SK-N-SH (cell line): ENCODE measurements at regions not wholly inside any gene's neighbourhood (a gene's known extent, or its start where the extent isn't known, plus 50 kb on each side); places are given as distances from the start of the nearest gene placed in this dataset.

ENCODE experiments used
- CTCF ChIA-PET: fragments of 300-600, 350-600 bp; formaldehyde crosslinking; extraction: SDS; loops from one replicate; lab custom pipeline; 2021; lab: Yijun Ruan, JAX
- POLR2A ChIA-PET: fragments of 350-600 bp; sonication (Branson Sonifier 250); formaldehyde crosslinking; extraction: SDS; loops from one replicate; lab custom pipeline; 2020; ENCODE audit warnings: antibody characterized with exemption, inconsistent platforms; lab: Yijun Ruan, JAX
- DNase-seq: peaks from one replicate; pipeline ENCODE4 v3.0.0; 2012
- H2AFZ ChIP-seq: fragments of 200-600 bp; sonication (generic); 2 replicates; pipeline ENCODE4 v1.8.1; 2016; ENCODE audit warnings: antibody characterized with exemption, mild to moderate bottlenecking, low read depth
- H3F3A ChIP-seq: fragments of 200-600 bp; sonication (generic); replicated peaks from 2 replicates; pipeline ENCODE3; 2016; ENCODE audit warnings: antibody characterized with exemption, mild to moderate bottlenecking; ENCODE audit not compliant: insufficient read depth
- H3K27ac ChIP-seq, 2 experiments: fragments of 200-500 bp in 1 of 2; fragments of 200-600 bp in 1 of 2; sonication (Bioruptor generic) in 1 of 2; sonication (generic), shearing (Covaris generic) in 1 of 2; 2 replicates each; pipeline versions ENCODE4 v1.5.1 to v1.6.1; 2014 to 2016; ENCODE audit warnings: low read depth in 2 of 2, inconsistent platforms in 1 of 2, low read length in 1 of 2, mild to moderate bottlenecking in 1 of 2, mixed read lengths in 1 of 2
- H3K27me3 ChIP-seq: fragments of 200-600 bp; sonication (generic), shearing (Covaris generic); 2 replicates; pipeline ENCODE4 v1.6.1; 2016; ENCODE audit warnings: mixed run types; ENCODE audit not compliant: insufficient read depth
- H3K36me3 ChIP-seq, 2 experiments: fragments of 200-500 bp in 1 of 2; fragments of 200-600 bp in 1 of 2; sonication (Bioruptor generic) in 1 of 2; sonication (generic) in 1 of 2; replicated peaks in 1 of 2; 2 replicates each; pipeline versions ENCODE3 to v1.5.1; 2014 to 2016; ENCODE audit warnings: low read length in 1 of 2, mild to moderate bottlenecking in 1 of 2; ENCODE audit not compliant: insufficient read depth in 2 of 2, control insufficient read depth in 1 of 2
- H3K4me1 ChIP-seq, 2 experiments: fragments of 200-500 bp in 1 of 2; fragments of 200-600 bp in 1 of 2; sonication (Bioruptor generic) in 1 of 2; sonication (generic), shearing (Covaris generic) in 1 of 2; 2 replicates each; pipeline versions ENCODE4 v1.5.1 to v1.6.1; 2014 to 2016; ENCODE audit warnings: low read depth in 1 of 2, low read length in 1 of 2, mixed run types in 1 of 2; ENCODE audit not compliant: insufficient read depth in 2 of 2, control insufficient read depth in 1 of 2
- H3K4me2 ChIP-seq: fragments of 200-600 bp; sonication (generic), shearing (Covaris generic); 2 replicates; pipeline ENCODE4 v1.6.1; 2017; ENCODE audit warnings: mixed run types
- H3K4me3 ChIP-seq, 2 experiments: fragments of 200-500 bp in 1 of 2; fragments of 200-600 bp in 1 of 2; sonication (Bioruptor generic) in 1 of 2; sonication (generic), shearing (Covaris generic) in 1 of 2; 2 replicates each; pipeline versions ENCODE4 v1.5.1 to v1.8.1; 2014 to 2016; ENCODE audit warnings: low read depth in 2 of 2, inconsistent platforms in 1 of 2, low read length in 1 of 2, mild to moderate bottlenecking in 1 of 2, mixed read lengths in 1 of 2, moderate library complexity in 1 of 2
- H3K79me2 ChIP-seq: fragments of 200-600 bp; sonication (generic); 2 replicates; pipeline ENCODE4 v1.8.1; 2017; ENCODE audit warnings: mild to moderate bottlenecking; ENCODE audit not compliant: insufficient read depth
- H3K9ac ChIP-seq: fragments of 200-600 bp; sonication (generic); 2 replicates; pipeline ENCODE4 v1.6.1; 2017; ENCODE audit warnings: mixed run types
- H3K9me2 ChIP-seq: fragments of 200-600 bp; sonication (generic); 2 replicates; pipeline ENCODE4 v1.6.1; 2017; ENCODE audit warnings: mixed run types
- H3K9me3 ChIP-seq: fragments of 200-600 bp; sonication (generic); 2 replicates; pipeline ENCODE4 v1.6.1; 2017; ENCODE audit warnings: mixed run types, mild to moderate bottlenecking, moderate library complexity
- H4K20me1 ChIP-seq: fragments of 200-600 bp; sonication (generic); 2 replicates; pipeline ENCODE4 v1.6.1; 2017; ENCODE audit warnings: mild to moderate bottlenecking, mixed run types; ENCODE audit not compliant: insufficient read depth
- CHD2 ChIP-seq: fragments of 150-350 bp; IDR thresholded peaks from 2 replicates; pipeline ENCODE4 v1.6.1; 2018; ENCODE audit warnings: low read length; ENCODE audit not compliant: partially characterized antibody
- ELF1 ChIP-seq: IDR thresholded peaks from 2 replicates; pipeline ENCODE4 v1.4.0; 2012
- EP300 ChIP-seq, 2 experiments: IDR thresholded peaks; 2 replicates each; pipeline versions ENCODE4 v1.4.0 to v1.6.1; 2012; ENCODE audit warnings: borderline replicate concordance in 1 of 2, low read depth in 1 of 2, low read length in 1 of 2
- EZH2phosphoT487 ChIP-seq: fragments of 200-600 bp; sonication (generic); IDR thresholded peaks from 2 replicates; pipeline ENCODE4 v1.6.1; 2017; ENCODE audit warnings: low read depth, mixed run types, mild to moderate bottlenecking, antibody characterized with exemption, moderate library complexity, borderline replicate concordance
- FOSL2 ChIP-seq: IDR thresholded peaks from 2 replicates; pipeline ENCODE4 v1.4.0; 2012; ENCODE audit warnings: low read depth, mild to moderate bottlenecking, moderate library complexity, borderline replicate concordance
- FOXM1 ChIP-seq: IDR thresholded peaks from 2 replicates; pipeline ENCODE4 v1.4.0; 2012; ENCODE audit warnings: low read depth, mild to moderate bottlenecking
- JUND ChIP-seq: IDR thresholded peaks from 2 replicates; pipeline ENCODE4 v1.4.0; 2012
- MEF2A ChIP-seq: IDR thresholded peaks from 2 replicates; pipeline ENCODE4 v1.4.0; 2012; ENCODE audit warnings: low read depth, borderline replicate concordance
- NFIC ChIP-seq: IDR thresholded peaks from 2 replicates; pipeline ENCODE4 v1.4.0; 2012; ENCODE audit warnings: borderline replicate concordance
- NRF1 ChIP-seq: IDR thresholded peaks from 2 replicates; pipeline ENCODE4 v1.6.1; 2012; ENCODE audit warnings: low read depth, mild to moderate bottlenecking, low read length
- POLR2AphosphoS5 ChIP-seq: IDR thresholded peaks from 2 replicates; pipeline ENCODE4 v1.6.1; 2012; ENCODE audit warnings: low read depth, low read length
- RCOR1 ChIP-seq: fragments of 150-350 bp; IDR thresholded peaks from 2 replicates; pipeline ENCODE4 v1.6.1; 2017; ENCODE audit warnings: antibody characterized with exemption, low read length
- RFX5 ChIP-seq: IDR thresholded peaks from 2 replicates; pipeline ENCODE4 v1.6.1; 2012; ENCODE audit warnings: mild to moderate bottlenecking, improper control_type of control experiment, low read length
- RXRA ChIP-seq: IDR thresholded peaks from 2 replicates; pipeline ENCODE4 v1.4.0; 2012; ENCODE audit warnings: low read depth, mild to moderate bottlenecking, borderline replicate concordance
- SIN3A ChIP-seq: IDR thresholded peaks from 2 replicates; pipeline ENCODE4 v1.6.1; 2012; ENCODE audit warnings: low read depth, mild to moderate bottlenecking, low read length, moderate library complexity, borderline replicate concordance
- TAF1 ChIP-seq: IDR thresholded peaks from 2 replicates; pipeline ENCODE4 v1.6.1; 2012; ENCODE audit warnings: low read depth, mild to moderate bottlenecking, low read length, moderate library complexity, borderline replicate concordance
- TCF12 ChIP-seq: IDR thresholded peaks from 2 replicates; pipeline ENCODE4 v1.4.0; 2012
- USF1 ChIP-seq: IDR thresholded peaks from 2 replicates; pipeline ENCODE4 v1.4.0; 2012; ENCODE audit warnings: low read depth, borderline replicate concordance
- YY1 ChIP-seq: IDR thresholded peaks from 2 replicates; pipeline ENCODE4 v1.4.0; 2012; ENCODE audit warnings: low read depth, mild to moderate bottlenecking
- WGBS: methylation state at CpG from one replicate; pipeline ENCODE4 v1.1.6; 2017; ENCODE audit warnings: low lambda C conversion rate; 5-methylcytosine and 5-hydroxymethylcytosine counted together
- TF ChIP-seq, protein P1 (sequence below): IDR thresholded peaks from 2 replicates; pipeline ENCODE4 v1.4.0; 2012; ENCODE audit warnings: low read depth
- TF ChIP-seq, protein P2 (sequence below): IDR thresholded peaks from 2 replicates; pipeline ENCODE4 v1.6.1; 2012; ENCODE audit warnings: mild to moderate bottlenecking, low read depth, low read length, moderate library complexity
- TF ChIP-seq, protein P3 (sequence below): fragments of 150-350 bp; IDR thresholded peaks from 2 replicates; pipeline ENCODE4 v1.6.1; 2016; ENCODE audit warnings: mild to moderate bottlenecking, low read depth, low read length
- TF ChIP-seq, protein P4 (sequence below): IDR thresholded peaks from 2 replicates; pipeline ENCODE4; 2012

GRCh38 chrX:128807367-128807766 lies 715.9 kb downstream of the SMARCA1 start:
- no peaks in the 10 kb centered on the region for H3F3A ChIP-seq
- no peaks in the 10 kb centered on the region for H3K9me2 ChIP-seq
- H4K20me1 ChIP-seq: no peaks in the 10 kb centered on the region
- no peak overlapping the region for H3K4me3 ChIP-seq
- TF ChIP-seq TCF12: no peak
- TF ChIP-seq, protein P1, sequence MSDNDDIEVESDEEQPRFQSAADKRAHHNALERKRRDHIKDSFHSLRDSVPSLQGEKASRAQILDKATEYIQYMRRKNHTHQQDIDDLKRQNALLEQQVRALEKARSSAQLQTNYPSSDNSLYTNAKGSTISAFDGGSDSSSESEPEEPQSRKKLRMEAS: no peak
- no peak for TF ChIP-seq EZH2phosphoT487
- no peak for TF ChIP-seq USF1
- TF ChIP-seq, protein P2, sequence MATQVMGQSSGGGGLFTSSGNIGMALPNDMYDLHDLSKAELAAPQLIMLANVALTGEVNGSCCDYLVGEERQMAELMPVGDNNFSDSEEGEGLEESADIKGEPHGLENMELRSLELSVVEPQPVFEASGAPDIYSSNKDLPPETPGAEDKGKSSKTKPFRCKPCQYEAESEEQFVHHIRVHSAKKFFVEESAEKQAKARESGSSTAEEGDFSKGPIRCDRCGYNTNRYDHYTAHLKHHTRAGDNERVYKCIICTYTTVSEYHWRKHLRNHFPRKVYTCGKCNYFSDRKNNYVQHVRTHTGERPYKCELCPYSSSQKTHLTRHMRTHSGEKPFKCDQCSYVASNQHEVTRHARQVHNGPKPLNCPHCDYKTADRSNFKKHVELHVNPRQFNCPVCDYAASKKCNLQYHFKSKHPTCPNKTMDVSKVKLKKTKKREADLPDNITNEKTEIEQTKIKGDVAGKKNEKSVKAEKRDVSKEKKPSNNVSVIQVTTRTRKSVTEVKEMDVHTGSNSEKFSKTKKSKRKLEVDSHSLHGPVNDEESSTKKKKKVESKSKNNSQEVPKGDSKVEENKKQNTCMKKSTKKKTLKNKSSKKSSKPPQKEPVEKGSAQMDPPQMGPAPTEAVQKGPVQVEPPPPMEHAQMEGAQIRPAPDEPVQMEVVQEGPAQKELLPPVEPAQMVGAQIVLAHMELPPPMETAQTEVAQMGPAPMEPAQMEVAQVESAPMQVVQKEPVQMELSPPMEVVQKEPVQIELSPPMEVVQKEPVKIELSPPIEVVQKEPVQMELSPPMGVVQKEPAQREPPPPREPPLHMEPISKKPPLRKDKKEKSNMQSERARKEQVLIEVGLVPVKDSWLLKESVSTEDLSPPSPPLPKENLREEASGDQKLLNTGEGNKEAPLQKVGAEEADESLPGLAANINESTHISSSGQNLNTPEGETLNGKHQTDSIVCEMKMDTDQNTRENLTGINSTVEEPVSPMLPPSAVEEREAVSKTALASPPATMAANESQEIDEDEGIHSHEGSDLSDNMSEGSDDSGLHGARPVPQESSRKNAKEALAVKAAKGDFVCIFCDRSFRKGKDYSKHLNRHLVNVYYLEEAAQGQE: no peak
- no peak for TF ChIP-seq SIN3A
- no peak for TF ChIP-seq RXRA
- no peak for TF ChIP-seq NRF1
- no peak for TF ChIP-seq FOXM1
- no peak for TF ChIP-seq FOSL2
- no peak overlapping the region for H2AFZ ChIP-seq
- H3K9me3 ChIP-seq: no peaks in the 10 kb centered on the region
- no peaks in the 10 kb centered on the region for H3K36me3 ChIP-seq
- no peaks in the 10 kb centered on the region for H3K79me2 ChIP-seq
- no peak overlapping the region for H3K27ac ChIP-seq
- H3K4me2 ChIP-seq: no peak overlapping the region
- no peaks in the 10 kb centered on the region for H3K4me1 ChIP-seq
- 47% methylated on average over 2 of the region's 3 CpGs for WGBS
- H3K9ac ChIP-seq: no peak overlapping the region
- ChIA-PET POLR2A (no interaction called here), CTCF (interaction anchor here (3.2 kb wide), 1 partner anchor 10 kb away, joined by 14 read pairs; no protein-coding TSS in a partner anchor)
- no peak for DNase-seq
- H3K27me3 ChIP-seq: no peaks in the 10 kb centered on the region

- H3K9me3 ChIP-seq: no peaks in the 10 kb centered on the region
- no peak overlapping the region for H3K4me3 ChIP-seq
- H4K20me1 ChIP-seq: no peaks in the 10 kb centered on the region
- H2AFZ ChIP-seq: no peak overlapping the region
- no peak overlapping the region for H3K4me2 ChIP-seq
- H3K79me2 ChIP-seq: no peaks in the 10 kb centered on the region
- CTCF ChIA-PET: interaction anchor here (4.3 kb wide), 1 partner anchor 12 kb away, joined by 20 read pairs; no protein-coding TSS in a partner anchor
- no peak overlapping the region for H3K9ac ChIP-seq
- no peaks in the 10 kb centered on the region for H3F3A ChIP-seq
- no peaks in the 10 kb centered on the region for H3K36me3 ChIP-seq
- H3K9me2 ChIP-seq: no peaks in the 10 kb centered on the region
- no peak overlapping the region for H3K27ac ChIP-seq
- DNase-seq: no peak
- H3K4me1 ChIP-seq: no peaks in the 10 kb centered on the region
- H3K27me3 ChIP-seq: no peaks in the 10 kb centered on the region
- WGBS: 0% methylated on average over 2 of the region's 2 CpGs
- POLR2A ChIA-PET: no interaction called here
- TF ChIP-seq RCOR1 (no peak), YY1 (no peak), NFIC (no peak), TAF1 (no peak), POLR2AphosphoS5 (no peak), FOSL2 (no peak), JUND (no peak), ELF1 (no peak), EP300 (IDR thresholded peaks at IDR 0.05; ENCODE audit: borderline replicate concordance in 1 of 2, low read depth in 1 of 2, low read length in 1 of 2) (no peak), MEF2A (no peak), CHD2 (no peak), RFX5 (no peak)
- TF ChIP-seq, protein P3, sequence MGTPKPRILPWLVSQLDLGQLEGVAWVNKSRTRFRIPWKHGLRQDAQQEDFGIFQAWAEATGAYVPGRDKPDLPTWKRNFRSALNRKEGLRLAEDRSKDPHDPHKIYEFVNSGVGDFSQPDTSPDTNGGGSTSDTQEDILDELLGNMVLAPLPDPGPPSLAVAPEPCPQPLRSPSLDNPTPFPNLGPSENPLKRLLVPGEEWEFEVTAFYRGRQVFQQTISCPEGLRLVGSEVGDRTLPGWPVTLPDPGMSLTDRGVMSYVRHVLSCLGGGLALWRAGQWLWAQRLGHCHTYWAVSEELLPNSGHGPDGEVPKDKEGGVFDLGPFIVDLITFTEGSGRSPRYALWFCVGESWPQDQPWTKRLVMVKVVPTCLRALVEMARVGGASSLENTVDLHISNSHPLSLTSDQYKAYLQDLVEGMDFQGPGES: no peak
- TF ChIP-seq, protein P4, sequence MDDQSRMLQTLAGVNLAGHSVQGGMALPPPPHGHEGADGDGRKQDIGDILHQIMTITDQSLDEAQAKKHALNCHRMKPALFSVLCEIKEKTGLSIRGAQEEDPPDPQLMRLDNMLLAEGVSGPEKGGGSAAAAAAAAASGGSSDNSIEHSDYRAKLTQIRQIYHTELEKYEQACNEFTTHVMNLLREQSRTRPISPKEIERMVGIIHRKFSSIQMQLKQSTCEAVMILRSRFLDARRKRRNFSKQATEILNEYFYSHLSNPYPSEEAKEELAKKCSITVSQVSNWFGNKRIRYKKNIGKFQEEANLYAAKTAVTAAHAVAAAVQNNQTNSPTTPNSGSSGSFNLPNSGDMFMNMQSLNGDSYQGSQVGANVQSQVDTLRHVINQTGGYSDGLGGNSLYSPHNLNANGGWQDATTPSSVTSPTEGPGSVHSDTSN: no peak
These were observed 718.1 kb downstream of the SMARCA1 start for GRCh38 chrX:128805236-128805635.
